Glomerular visceral epithelial cell (primary cell): ENCODE measurements at regions not wholly inside any gene's neighbourhood (a gene's known extent, or its start where the extent isn't known, plus 50 kb on each side); places are given as distances from the start of the nearest gene placed in this dataset.

Source experiments
- DNase-seq: peaks from one replicate; pipeline ENCODE4 v3.0.0-alpha.2; 2016; ENCODE audit errors: extremely low spot score

- no peak for DNase-seq
These were observed 475.2 kb upstream of the USP24 start for GRCh38 chr1:55690366-55690765.

GRCh38 chr1:55689800-55690199, 474.6 kb upstream of the USP24 start:
- no peak for DNase-seq

- DNase-seq = no peak
These were observed 470.4 kb upstream of the USP24 start for GRCh38 chr1:55685560-55685959.

DNA sequence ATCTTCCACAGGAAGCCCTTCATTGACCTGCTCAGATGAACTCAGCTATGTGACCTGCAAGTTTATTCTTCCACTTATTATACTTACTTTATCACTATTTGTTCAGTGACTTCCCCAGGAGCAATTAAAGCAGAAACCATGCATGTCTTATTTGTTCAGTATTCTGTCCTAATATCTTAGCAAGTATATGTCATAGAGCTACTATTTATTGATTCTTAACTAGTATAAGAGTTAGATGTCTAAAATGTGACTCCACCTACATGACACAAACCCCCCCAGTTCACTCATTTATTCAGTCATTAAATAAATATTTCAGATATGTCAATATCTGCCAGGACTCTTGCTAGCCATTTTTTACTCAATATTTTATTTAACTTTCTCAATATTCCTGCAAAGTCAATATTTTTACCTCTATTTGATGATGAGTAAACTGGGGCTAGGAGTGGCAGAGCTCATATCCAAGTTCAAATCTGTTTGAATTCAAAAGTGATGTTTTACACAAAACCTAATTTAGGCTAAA, 469.0 kb upstream of the USP24 start:
- DNase-seq = no peak

GRCh38 chr1:55682198-55682597, 467.0 kb upstream of the USP24 start:
- DNase-seq = no peak

DNA sequence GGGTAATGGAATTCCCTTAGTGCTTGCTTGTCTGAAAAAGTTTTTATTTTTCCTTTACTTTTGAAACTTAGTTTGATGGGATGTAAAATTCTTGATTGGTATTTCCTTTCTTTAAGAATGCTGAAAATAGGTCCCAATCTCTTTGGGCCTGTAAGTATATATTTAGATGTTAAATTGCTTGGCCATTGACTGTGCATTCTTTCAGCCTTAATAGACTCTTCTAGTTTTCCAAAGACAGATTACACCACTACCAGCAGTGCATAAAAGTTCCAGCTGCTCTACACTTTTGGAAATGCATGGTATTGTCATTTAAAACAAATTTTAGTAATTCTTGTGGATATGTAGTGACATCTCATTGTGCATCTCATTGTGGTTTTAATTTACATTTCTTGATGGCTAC, 464.8 kb upstream of the USP24 start:
- no peak for DNase-seq

- no peak for DNase-seq
These were observed 458.3 kb upstream of the USP24 start for GRCh38 chr1:55673416-55673815.

GRCh38 chr1:55670331-55671082, 455.3 kb upstream of the USP24 start:
- DNase-seq = no peak

- no peak for DNase-seq
These were observed 454.1 kb upstream of the USP24 start for GRCh38 chr1:55669293-55669692.

GRCh38 chr1:55662875-55663274, 447.7 kb upstream of the USP24 start:
- DNase-seq = no peak

- DNase-seq = no peak
These were observed 443.8 kb upstream of the USP24 start for GRCh38 chr1:55658917-55659316.

- no peak for DNase-seq
These were observed 439.6 kb upstream of the USP24 start for GRCh38 chr1:55654750-55655149.

GRCh38 chr1:55654171-55654570, 439.0 kb upstream of the USP24 start:
- no peak for DNase-seq

DNA sequence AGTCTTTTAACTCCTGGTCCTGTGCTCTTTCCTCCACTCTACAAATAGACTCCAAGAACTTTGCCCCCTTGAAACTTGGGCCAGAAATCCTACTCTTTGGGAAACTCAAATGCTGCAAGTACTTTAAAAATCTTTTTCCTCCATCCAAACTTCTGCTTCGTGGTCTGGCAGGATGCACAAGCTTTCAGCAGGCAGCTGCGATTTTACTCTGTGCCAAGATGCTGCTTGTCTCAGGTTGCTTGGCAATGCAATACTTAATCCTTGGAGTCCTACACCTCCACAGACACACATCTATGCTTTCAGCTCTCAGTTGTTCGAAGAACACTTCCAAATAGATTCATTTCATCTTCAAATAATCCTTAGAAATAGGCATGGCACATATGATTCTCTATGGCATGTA, 435.3 kb upstream of the USP24 start:
- no peak for DNase-seq

DNA sequence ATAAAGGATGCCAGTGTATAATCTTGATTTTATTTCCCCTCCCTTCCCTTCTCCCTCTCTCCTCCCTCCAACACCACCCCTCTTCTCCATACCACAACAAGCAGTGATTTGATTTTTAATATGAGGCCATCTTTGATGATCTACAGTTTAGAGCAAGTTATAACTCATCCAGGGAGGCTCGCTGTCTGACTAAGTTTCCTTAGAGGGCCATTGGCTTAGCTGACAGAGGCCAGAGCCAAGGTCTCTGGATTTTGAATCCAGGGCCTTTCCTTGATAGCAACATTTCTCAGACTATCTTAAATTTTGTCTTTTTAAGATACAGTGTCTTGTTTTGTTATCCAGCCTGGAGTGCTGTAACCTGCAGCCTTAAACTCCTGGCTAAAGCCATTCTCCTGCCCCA, 431.0 kb upstream of the USP24 start:
- DNase-seq = no peak

GRCh38 chr1:55645270-55645669, 430.1 kb upstream of the USP24 start:
- DNase-seq = no peak

DNA sequence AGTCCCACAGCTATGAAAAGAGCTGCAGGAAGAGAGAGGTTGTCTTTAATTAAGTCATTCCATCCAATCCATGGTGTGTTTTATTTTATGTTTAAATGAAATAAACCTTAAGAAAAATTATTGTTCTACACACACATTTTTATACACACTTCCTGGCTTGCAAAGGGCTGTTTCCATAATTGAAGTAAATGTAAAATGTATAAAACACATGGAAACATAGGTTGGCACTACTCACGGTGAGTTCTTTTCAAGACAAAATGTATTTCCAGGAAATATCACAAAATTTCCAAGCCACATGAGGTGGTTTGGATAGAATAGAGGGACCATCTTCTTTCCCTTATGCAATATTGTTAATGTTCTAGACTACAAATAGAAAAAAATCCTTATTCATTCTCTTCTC, 426.8 kb upstream of the USP24 start:
- DNase-seq = no peak

DNA sequence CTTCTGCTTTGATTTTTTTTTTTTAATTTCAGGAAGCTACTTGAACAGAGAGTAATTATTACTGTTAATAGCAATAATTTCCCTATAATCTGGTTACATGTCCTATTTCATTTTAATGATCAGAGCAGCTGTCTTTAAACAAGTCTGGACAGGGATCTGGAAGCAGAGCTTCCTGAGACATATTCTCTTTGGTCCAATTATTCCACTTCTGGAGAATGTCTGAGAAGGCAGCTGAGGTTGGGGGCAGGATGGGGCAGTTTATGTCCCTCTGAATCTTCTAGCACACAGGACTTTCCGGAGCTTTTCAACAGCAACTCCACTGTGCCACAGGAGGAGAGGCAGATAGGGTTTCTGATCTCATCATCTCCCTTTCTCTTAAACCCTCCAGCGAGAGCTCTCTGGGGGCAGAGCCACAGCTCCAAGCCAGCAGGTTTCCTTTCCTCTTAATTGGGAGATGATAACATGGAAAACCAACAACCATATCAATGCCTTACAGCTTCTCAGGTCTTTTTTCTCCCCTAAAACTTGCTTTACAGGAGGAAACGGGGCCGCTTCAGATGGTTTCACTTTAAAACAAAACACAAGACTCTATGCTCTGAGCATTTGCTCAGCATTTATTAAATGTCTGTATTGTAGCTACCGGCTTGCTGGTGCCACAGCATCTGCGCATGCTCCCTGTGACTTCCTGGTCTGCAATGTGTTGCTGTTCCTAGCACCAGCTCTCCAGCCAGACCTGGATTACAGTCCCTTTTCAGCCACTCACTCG, 425.7 kb upstream of the USP24 start:
- DNase-seq = no peak

DNA sequence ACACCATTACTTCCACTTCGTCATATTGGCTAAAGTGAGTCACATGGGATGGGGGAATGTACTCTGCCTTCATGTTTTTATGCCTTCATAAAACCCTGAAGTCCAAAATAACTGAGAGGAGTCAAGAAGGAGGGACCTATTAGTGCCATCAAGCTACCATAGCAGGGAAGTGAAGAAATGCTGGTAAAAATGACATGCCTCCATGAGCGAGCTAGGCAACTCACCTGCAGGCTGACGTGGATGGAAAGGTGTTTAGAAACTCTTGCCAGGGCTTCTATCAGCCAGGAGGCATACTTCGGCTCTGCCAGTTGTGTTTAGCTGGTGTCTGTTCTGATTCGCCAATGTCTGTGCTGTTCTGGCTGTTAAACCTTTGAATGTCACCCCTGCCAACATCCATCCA, 424.4 kb upstream of the USP24 start:
- DNase-seq = no peak

DNA sequence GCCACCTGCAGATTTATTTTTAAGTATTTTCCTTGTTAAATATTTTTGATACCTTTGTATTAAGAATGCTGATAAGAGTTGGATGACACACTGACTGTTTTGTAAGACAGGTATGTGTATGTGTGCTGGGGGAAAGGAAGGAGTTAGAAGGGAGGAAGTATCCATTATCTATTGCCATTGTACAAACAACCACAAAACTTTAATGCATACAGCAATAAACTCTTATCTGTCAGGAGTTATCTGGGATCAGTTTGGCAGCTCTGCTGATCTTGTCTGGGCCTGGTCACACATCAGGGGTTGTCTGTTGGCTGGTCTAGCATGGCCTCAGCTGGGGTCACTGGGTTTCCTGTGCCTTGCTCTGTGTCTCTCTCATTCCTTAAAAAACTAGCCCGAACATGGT, 423.9 kb upstream of the USP24 start:
- DNase-seq = no peak

DNA sequence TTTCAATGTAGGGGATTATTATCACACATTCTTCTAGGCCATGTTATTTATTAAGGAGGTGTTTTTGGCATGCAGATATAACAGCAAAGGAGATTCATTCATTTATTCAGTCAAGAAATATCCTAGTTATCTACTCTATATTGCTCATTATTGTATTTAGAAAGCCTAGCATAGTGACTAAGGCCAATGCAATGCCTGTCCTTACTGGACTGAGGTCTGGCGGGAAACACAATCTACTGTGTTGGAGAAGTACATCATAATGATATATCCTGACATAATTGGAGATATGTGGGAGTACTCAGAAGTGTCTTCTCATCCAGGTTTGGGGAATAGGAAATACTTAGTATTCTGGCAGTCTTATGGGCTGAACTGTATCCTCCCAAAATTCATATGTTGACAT, 421.5 kb upstream of the USP24 start:
- DNase-seq = no peak

GRCh38 chr1:55635856-55636255, 420.7 kb upstream of the USP24 start:
- DNase-seq = no peak

DNA sequence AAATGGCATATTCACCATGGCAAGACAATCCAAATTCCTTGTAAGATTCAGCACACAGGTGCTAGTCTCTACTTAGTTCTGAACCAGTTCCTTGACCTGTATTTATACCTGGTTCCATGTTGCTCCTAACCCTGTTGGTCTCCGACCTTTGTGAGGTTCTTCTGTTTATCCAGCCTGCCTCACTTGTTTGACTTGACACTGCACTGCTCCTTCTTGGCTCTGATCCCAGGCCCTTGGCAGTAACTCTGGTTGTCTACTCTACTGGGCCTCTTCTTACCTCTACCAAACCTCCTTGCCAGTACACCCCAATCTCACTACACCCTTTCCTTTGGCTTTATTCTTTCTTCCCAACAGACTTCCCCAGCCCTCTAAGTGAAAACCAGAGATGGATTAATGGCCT, 419.4 kb upstream of the USP24 start:
- no peak for DNase-seq
